Mesenchymal stem cell (in vitro differentiated cells and primary cell): ENCODE measurements at regions not wholly inside any gene's neighbourhood (a gene's known extent, or its start where the extent isn't known, plus 50 kb on each side); places are given as distances from the start of the nearest gene placed in this dataset.

Experiments
- DNase-seq: peaks from one replicate; pipeline ENCODE4 v3.0.0-alpha.2; 2013
- H2AFZ ChIP-seq: one replicate; pipeline ENCODE4 v1.6.1; 2013; ENCODE audit warnings: low read depth, mild to moderate bottlenecking, control low read depth, inconsistent platforms, low read length, moderate library complexity
- H2AK5ac ChIP-seq: 2 replicates; pipeline ENCODE4 v1.6.1; 2013; ENCODE audit warnings: low read length, moderate library complexity, mild to moderate bottlenecking, inconsistent platforms; ENCODE audit not compliant: severe bottlenecking
- H2BK120ac ChIP-seq: one replicate; pipeline ENCODE4 v1.6.1; 2013; ENCODE audit warnings: low read depth, mild to moderate bottlenecking, inconsistent platforms, low read length, moderate library complexity
- H2BK12ac ChIP-seq, 2 experiments: one replicate each; pipeline ENCODE4 v1.6.1; 2013; ENCODE audit warnings: inconsistent platforms in 2 of 2, low read length in 2 of 2, mild to moderate bottlenecking in 2 of 2, moderate library complexity in 2 of 2, control low read depth in 1 of 2
- H2BK15ac ChIP-seq: one replicate; pipeline ENCODE4 v1.6.1; 2013; ENCODE audit warnings: mild to moderate bottlenecking, low read depth, inconsistent platforms; ENCODE audit not compliant: poor library complexity, severe bottlenecking
- H2BK5ac ChIP-seq: 2 replicates; pipeline ENCODE4 v1.6.1; 2013; ENCODE audit warnings: low read depth, mild to moderate bottlenecking, low read length, control low read depth, inconsistent platforms; ENCODE audit not compliant: poor library complexity, severe bottlenecking
- H3K14ac ChIP-seq, 2 experiments: one replicate each; pipeline ENCODE4 v1.6.1; 2013; ENCODE audit warnings: inconsistent platforms in 2 of 2, low read length in 2 of 2, control low read depth in 1 of 2, mild to moderate bottlenecking in 1 of 2, moderate library complexity in 1 of 2
- H3K18ac ChIP-seq, 2 experiments: one replicate each; pipeline ENCODE4 v1.6.1; 2013; ENCODE audit warnings: inconsistent platforms in 2 of 2, low read length in 2 of 2, control low read depth in 1 of 2, low read depth in 1 of 2, mild to moderate bottlenecking in 1 of 2
- H3K23ac ChIP-seq, 2 experiments: one replicate each; pipeline ENCODE4 v1.6.1; 2013; ENCODE audit warnings: inconsistent platforms in 2 of 2, low read length in 2 of 2, mild to moderate bottlenecking in 2 of 2, moderate library complexity in 2 of 2, control low read depth in 1 of 2
- H3K27ac ChIP-seq: 2 replicates; pipeline ENCODE4 v1.5.1; 2013; ENCODE audit warnings: mild to moderate bottlenecking, moderate library complexity, low read length, control low read depth, inconsistent platforms; ENCODE audit not compliant: poor library complexity, severe bottlenecking
- H3K27me3 ChIP-seq, 2 experiments: 2 replicates each; pipeline versions ENCODE4 v1.6.1 to v1.7.0; 2013; ENCODE audit warnings: low read length in 2 of 2, mild to moderate bottlenecking in 2 of 2, moderate library complexity in 2 of 2, control low read depth in 1 of 2, inconsistent platforms in 1 of 2; ENCODE audit not compliant: control insufficient read depth in 1 of 2, insufficient read depth in 1 of 2
- H3K36me3 ChIP-seq, 2 experiments: 2 replicates each; pipeline versions ENCODE4 v1.6.1 to v1.7.0; 2013; ENCODE audit warnings: low read length in 2 of 2, control low read depth in 1 of 2, inconsistent platforms in 1 of 2, low read depth in 1 of 2, mild to moderate bottlenecking in 1 of 2; ENCODE audit not compliant: insufficient read depth in 2 of 2, control insufficient read depth in 1 of 2
- H3K4ac ChIP-seq, 2 experiments: one replicate each; pipeline ENCODE4 v1.6.1; 2013; ENCODE audit warnings: inconsistent platforms in 2 of 2, low read length in 2 of 2, mild to moderate bottlenecking in 2 of 2, moderate library complexity in 2 of 2, control low read depth in 1 of 2, low read depth in 1 of 2
- H3K4me1 ChIP-seq: 2 replicates; pipeline ENCODE4 v1.6.1; 2013; ENCODE audit warnings: low read depth, low read length, control low read depth; ENCODE audit not compliant: control insufficient read depth, insufficient read depth
- H3K4me2 ChIP-seq: 2 replicates; pipeline ENCODE4 v1.6.1; 2013; ENCODE audit warnings: low read length, mild to moderate bottlenecking, inconsistent platforms; ENCODE audit not compliant: poor library complexity, severe bottlenecking
- H3K4me3 ChIP-seq, 2 experiments: 2 replicates each; pipeline versions ENCODE4 v1.5.1 to v1.7.0; 2013; ENCODE audit warnings: low read length in 2 of 2, mild to moderate bottlenecking in 2 of 2, control low read depth in 1 of 2, low read depth in 1 of 2; ENCODE audit not compliant: insufficient read depth in 1 of 2
- H3K79me1 ChIP-seq: replicated peaks from 2 replicates; pipeline ENCODE4 v1.6.1; 2013; ENCODE audit warnings: mild to moderate bottlenecking, control low read depth, low read length, inconsistent platforms; ENCODE audit not compliant: poor library complexity, severe bottlenecking
- H3K9ac ChIP-seq: 2 replicates; pipeline ENCODE4 v1.7.0; 2013; ENCODE audit warnings: mild to moderate bottlenecking, low read length, moderate library complexity
- H3K9me3 ChIP-seq: 2 replicates; pipeline ENCODE4 v1.7.0; 2013; ENCODE audit warnings: mild to moderate bottlenecking, low read length; ENCODE audit not compliant: control insufficient read depth
- H4K8ac ChIP-seq: one replicate; pipeline ENCODE4 v1.6.1; 2013; ENCODE audit warnings: inconsistent platforms, mild to moderate bottlenecking, low read length, moderate library complexity
- H4K91ac ChIP-seq: one replicate; pipeline ENCODE4 v1.6.1; 2013; ENCODE audit warnings: mild to moderate bottlenecking, low read length, inconsistent platforms
- WGBS: methylation state at CpG from one replicate; pipeline ENCODE4 v1.1.7; 2013; ENCODE audit warnings: mixed read lengths; 5-methylcytosine and 5-hydroxymethylcytosine counted together

- no peak overlapping the region for H2BK5ac ChIP-seq
- no peak overlapping the region for H4K8ac ChIP-seq
- H3K4me1 ChIP-seq: no peaks in the 10 kb centered on the region
- H2AK5ac ChIP-seq: no peak overlapping the region
- no peak overlapping the region for H3K4ac ChIP-seq
- no peak overlapping the region for H2BK12ac ChIP-seq
- no peak overlapping the region for H3K4me2 ChIP-seq
- H2BK120ac ChIP-seq: no peak overlapping the region
- H3K36me3 ChIP-seq: no peaks in the 10 kb centered on the region
- no peak overlapping the region for H2BK15ac ChIP-seq
- no peak overlapping the region for H4K91ac ChIP-seq
- H3K14ac ChIP-seq: no peak overlapping the region
- no peak overlapping the region for H3K18ac ChIP-seq
- H3K27ac ChIP-seq: no peak overlapping the region
- no peaks in the 10 kb centered on the region for H3K27me3 ChIP-seq
- no peak overlapping the region for H3K9ac ChIP-seq
- H3K23ac ChIP-seq: no peak overlapping the region
- H2AFZ ChIP-seq: no peak overlapping the region
- no peaks in the 10 kb centered on the region for H3K79me1 ChIP-seq
- H3K9me3 ChIP-seq: no peaks in the 10 kb centered on the region
- no peak overlapping the region for H3K4me3 ChIP-seq
- DNase-seq: no peak
These were observed 444.0 kb downstream of the MFSD1 start for GRCh38 chr3:159245871-159246270.

- DNase-seq: no peak
These were observed 444.5 kb downstream of the MFSD1 start for GRCh38 chr3:159246385-159246784.

DNA sequence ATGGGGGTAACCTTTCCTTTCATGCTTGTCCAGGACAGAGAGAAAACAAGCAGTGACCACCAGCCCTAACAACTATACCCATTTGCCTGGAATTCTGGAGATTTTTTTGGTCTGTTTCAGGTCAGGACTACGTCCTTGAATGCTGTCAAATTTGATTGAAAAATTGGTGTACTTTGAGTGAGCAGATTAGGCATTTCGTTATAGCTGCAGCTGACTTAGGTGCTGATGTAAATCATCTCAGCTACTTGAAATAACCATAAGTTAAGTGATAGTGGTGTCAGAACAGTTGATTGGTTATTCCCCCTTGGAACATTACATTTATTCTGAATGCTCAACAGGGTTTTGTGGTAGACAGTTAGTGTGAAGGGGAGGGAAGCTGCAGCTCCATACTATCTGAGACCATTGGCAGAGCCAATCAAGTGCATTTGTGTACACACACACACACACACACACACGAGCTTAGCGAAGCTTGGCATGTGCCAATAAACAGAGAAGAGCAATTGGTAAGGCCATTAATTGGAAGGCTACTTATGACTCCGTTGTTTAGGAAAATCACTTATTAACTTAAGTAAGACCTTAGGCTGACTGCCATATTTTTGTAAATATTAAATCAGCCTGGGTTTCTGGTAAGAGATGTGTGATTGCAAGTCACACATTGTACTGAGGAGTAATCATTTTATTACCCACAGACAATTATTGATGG lies 447.8 kb downstream of the MFSD1 start:
- Histone ChIP-seq H3K18ac (peak overlapping the region in 1 of 2 experiments; percentile 66), H2BK15ac (no peak overlapping the region), H3K9ac (no peak overlapping the region)

More at GRCh38 chr3:159246385-159246784, 444.5 kb downstream of the MFSD1 start:
- Histone ChIP-seq H3K9me3 (no peaks in the 10 kb centered on the region), H4K91ac (no peak overlapping the region), H3K4me3 (no peak overlapping the region), H2BK120ac (no peak overlapping the region), H2AK5ac (no peak overlapping the region), H3K4ac (no peak overlapping the region), H2BK15ac (no peak overlapping the region), H3K36me3 (no peaks in the 10 kb centered on the region), H2BK5ac (no peak overlapping the region), H3K9ac (no peak overlapping the region), H3K27me3 (no peaks in the 10 kb centered on the region), H3K14ac (no peak overlapping the region), H3K27ac (no peak overlapping the region), H3K79me1 (no peaks in the 10 kb centered on the region), H3K4me1 (no peaks in the 10 kb centered on the region), H3K23ac (no peak overlapping the region), H2BK12ac (no peak overlapping the region), H3K4me2 (no peak overlapping the region), H3K18ac (peak overlapping the region in 1 of 2 experiments; percentile 54), H2AFZ (no peak overlapping the region), H4K8ac (no peak overlapping the region)
- 88% methylated on average over 5 of the region's 5 CpGs for WGBS

DNA sequence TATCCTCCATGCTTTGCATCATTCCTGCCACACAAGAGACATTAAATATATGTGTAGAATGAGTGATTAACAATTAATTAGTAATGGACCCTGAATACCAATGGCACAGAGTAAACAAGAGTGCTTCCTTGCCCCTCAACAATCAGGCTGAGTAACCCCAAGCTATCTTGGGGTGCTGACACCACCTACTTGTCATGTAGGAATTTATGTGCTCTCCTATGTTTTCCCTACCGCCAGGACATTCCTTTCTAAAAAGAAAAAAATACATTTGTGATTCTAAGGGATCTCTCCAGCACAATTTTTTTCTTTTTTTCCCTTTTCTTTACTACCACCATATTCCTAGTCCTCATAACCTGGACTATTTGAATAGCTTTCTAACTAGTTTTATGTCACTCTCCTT lies 449.1 kb downstream of the MFSD1 start:
- peak overlapping the region; percentile 19 for H2BK120ac ChIP-seq
- no peak overlapping the region for H2AK5ac ChIP-seq
- H3K14ac ChIP-seq: no peak overlapping the region
- H3K27me3 ChIP-seq: no peaks in the 10 kb centered on the region
- no peak overlapping the region for H2AFZ ChIP-seq
- H3K4me3 ChIP-seq: no peak overlapping the region
- DNase-seq: no peak
- no peak overlapping the region for H4K91ac ChIP-seq
- H4K8ac ChIP-seq: peak overlapping the region; percentile 72
- H3K4ac ChIP-seq: peak overlapping the region in 1 of 2 experiments; percentile 37
- H3K36me3 ChIP-seq: no peaks in the 10 kb centered on the region
- H2BK12ac ChIP-seq: no peak overlapping the region
- H3K9ac ChIP-seq: no peak overlapping the region
- H3K23ac ChIP-seq: no peak overlapping the region
- no peaks in the 10 kb centered on the region for H3K79me1 ChIP-seq
- H3K4me1 ChIP-seq: no peaks in the 10 kb centered on the region
- H3K4me2 ChIP-seq: no peak overlapping the region
- H3K27ac ChIP-seq: no peak overlapping the region
- H3K18ac ChIP-seq: no peak overlapping the region
- no peak overlapping the region for H2BK5ac ChIP-seq
- no peak overlapping the region for H2BK15ac ChIP-seq
- no peaks in the 10 kb centered on the region for H3K9me3 ChIP-seq
- WGBS: 82% methylated on average over 1 of the region's 1 CpG

More for the DNA sequence above, 447.8 kb downstream of the MFSD1 start:
- Histone ChIP-seq H2BK5ac (no peak overlapping the region), H3K4me3 (no peak overlapping the region), H3K27ac (no peak overlapping the region), H3K4ac (no peak overlapping the region), H3K23ac (no peak overlapping the region), H2BK12ac (peak overlapping the region; percentile 31 to 39), H3K79me1 (no peaks in the 10 kb centered on the region), H2BK120ac (no peak overlapping the region), H3K27me3 (no peaks in the 10 kb centered on the region), H2AFZ (no peak overlapping the region), H3K14ac (no peak overlapping the region), H3K9me3 (no peaks in the 10 kb centered on the region), H3K4me1 (no peaks in the 10 kb centered on the region), H2AK5ac (no peak overlapping the region), H4K91ac (no peak overlapping the region), H3K36me3 (no peaks in the 10 kb centered on the region), H3K4me2 (no peak overlapping the region), H4K8ac (peak overlapping the region; percentile 89)
- no peak for DNase-seq
- 76% methylated on average over 3 of the region's 5 CpGs for WGBS
